A549 (cell line): ENCODE measurements at regions not wholly inside any gene's neighbourhood (a gene's known extent, or its start where the extent isn't known, plus 50 kb on each side); places are given as distances from the start of the nearest gene placed in this dataset.

Experiments used
- ATAC-seq, 2 experiments: fragments of 200-7000 bp in 1 of 2; fragments of >200 bp in 1 of 2; cut with Nextera tagmentation in 1 of 2; cut with Tn5 transposase in 1 of 2; 3 replicates each; pipeline versions ENCODE4 v1.8.0 to v1.9.1; 2018 to 2020; ENCODE audit warnings: mild to moderate bottlenecking in 1 of 2, moderate library complexity in 1 of 2
- CTCF ChIA-PET: fragments of 300-600 bp; sonication (Branson Sonifier 250); formaldehyde crosslinking; extraction: SDS; loops from one replicate; lab custom pipeline; 2021; ENCODE audit warnings: antibody characterized with exemption, inconsistent platforms; lab: Yijun Ruan, JAX
- POLR2A ChIA-PET: fragments of 350-600 bp; formaldehyde crosslinking; extraction: SDS; loops from one replicate; lab custom pipeline; 2021; ENCODE audit warnings: antibody characterized with exemption, inconsistent platforms; lab: Yijun Ruan, JAX
- DNase-seq, 2 experiments: peaks; one replicate each; pipeline versions ENCODE4 v3.0.0 to v3.0.0-alpha.2; 2011 to 2016; ENCODE audit warnings: low read depth in 1 of 2, low spot score in 1 of 2
- FAIRE-seq: peaks from 2 replicates; lab custom pipeline; 2011; peaks lifted over from hg19 to GRCh38; lab: Jason Lieb, UNC
- H3K27ac ChIP-seq, 2 experiments: fragments of >200 bp; sonication (Bioruptor Twin); formaldehyde crosslinking; 3 replicates each; pipeline ENCODE4 v1.5.1; 2016 to 2017
- H3K4me1 ChIP-seq: fragments of >200 bp; sonication (Bioruptor Twin); formaldehyde crosslinking; 3 replicates; pipeline ENCODE4 v1.6.1; 2016
- H3K4me2 ChIP-seq: fragments of >200 bp; sonication (Bioruptor Twin); formaldehyde crosslinking; 3 replicates; pipeline ENCODE4 v1.6.1; 2016
- H3K4me3 ChIP-seq: fragments of >200 bp; sonication (Bioruptor Twin); formaldehyde crosslinking; 3 replicates; pipeline ENCODE4 v1.5.1; 2016
- H3K9me3 ChIP-seq: fragments of >200 bp; sonication (Bioruptor Twin); formaldehyde crosslinking; 3 replicates; pipeline ENCODE4 v1.6.1; 2016
- ATOH8 ChIP-seq: fragments of 250-450 bp; sonication (Bioruptor Pico); IDR thresholded peaks from 2 replicates; pipeline ENCODE4 v1.5.0; 2020; ENCODE audit warnings: low read depth, mild to moderate bottlenecking, moderate library complexity
- BCL3 ChIP-seq: fragments of >200 bp; sonication (Bioruptor Twin); formaldehyde crosslinking; IDR thresholded peaks from 3 replicates; pipeline ENCODE4 v1.6.1; 2016
- CBX2 ChIP-seq: fragments of 200-600 bp; sonication (generic); IDR thresholded peaks from 2 replicates; pipeline ENCODE4 v1.6.1; 2016; ENCODE audit warnings: low read depth, mild to moderate bottlenecking, borderline replicate concordance
- CBX8 ChIP-seq: fragments of 200-600 bp; sonication (generic); IDR thresholded peaks from 2 replicates; pipeline ENCODE4 v1.6.1; 2016
- CHD4 ChIP-seq: fragments of 200-600 bp; sonication (generic); IDR thresholded peaks from 2 replicates; pipeline ENCODE4 v1.6.1; 2016; ENCODE audit warnings: antibody characterized with exemption, mild to moderate bottlenecking, borderline replicate concordance
- CTCF ChIP-seq: fragments of >200 bp; sonication (Bioruptor Twin); formaldehyde crosslinking; IDR thresholded peaks from 3 replicates; pipeline ENCODE4 v1.5.1; 2016
- EHF ChIP-seq: fragments of 250-450 bp; sonication (Bioruptor Pico); IDR thresholded peaks from 2 replicates; pipeline ENCODE4 v1.5.0; 2020; ENCODE audit warnings: mild to moderate bottlenecking
- EHMT2 ChIP-seq: fragments of 200-600 bp; sonication (generic); IDR thresholded peaks from 2 replicates; pipeline ENCODE4 v1.6.1; 2016; ENCODE audit warnings: antibody characterized with exemption, low read depth, mild to moderate bottlenecking, moderate library complexity
- ESRRA ChIP-seq: fragments of 150-350 bp; IDR thresholded peaks from 2 replicates; pipeline ENCODE4 v1.6.1; 2014; ENCODE audit warnings: mild to moderate bottlenecking, low read length, borderline replicate concordance
- FOSB ChIP-seq: fragments of 250-450 bp; sonication (Bioruptor Pico); IDR thresholded peaks from 2 replicates; pipeline ENCODE4 v1.5.0; 2020; ENCODE audit warnings: mild to moderate bottlenecking, moderate library complexity
- FOXS1 ChIP-seq: fragments of 250-450 bp; sonication (Bioruptor Pico); IDR thresholded peaks from 2 replicates; pipeline ENCODE4 v1.5.0; 2020; ENCODE audit warnings: mild to moderate bottlenecking, moderate library complexity
- GATA3 ChIP-seq: IDR thresholded peaks from 2 replicates; pipeline ENCODE4 v1.6.1; 2012; ENCODE audit warnings: borderline replicate concordance
- HES2 ChIP-seq: fragments of >200 bp; sonication (Bioruptor Twin); formaldehyde crosslinking; IDR thresholded peaks from 2 replicates; pipeline ENCODE4 v1.6.1; 2016
- HEYL ChIP-seq: fragments of 250-450 bp; sonication (Bioruptor Pico); IDR thresholded peaks from 2 replicates; pipeline ENCODE4 v1.8.0; 2021; ENCODE audit warnings: mild to moderate bottlenecking, moderate library complexity
- HMGXB4 ChIP-seq: fragments of 250-450 bp; sonication (Bioruptor Pico); IDR thresholded peaks from 2 replicates; pipeline ENCODE4 v1.5.0; 2021; ENCODE audit warnings: mild to moderate bottlenecking, moderate library complexity, borderline replicate concordance
- HOXB13 ChIP-seq: fragments of 250-450 bp; sonication (Bioruptor Pico); IDR thresholded peaks from 2 replicates; pipeline ENCODE4 v1.5.0; 2020; ENCODE audit warnings: low read depth, mild to moderate bottlenecking, moderate library complexity
- HOXB5 ChIP-seq: fragments of 250-450 bp; sonication (Bioruptor Pico); IDR thresholded peaks from 2 replicates; pipeline ENCODE4 v1.5.0; 2020; ENCODE audit warnings: mild to moderate bottlenecking, moderate library complexity
- JUNB ChIP-seq: fragments of >200 bp; sonication (Bioruptor Twin); formaldehyde crosslinking; IDR thresholded peaks from 2 replicates; pipeline ENCODE4 v1.6.1; 2016
- MAFK ChIP-seq: fragments of 450-650 bp; IDR thresholded peaks from 2 replicates; pipeline ENCODE4 v1.6.1; 2014; ENCODE audit not compliant: partially characterized antibody
- MYC ChIP-seq: IDR thresholded peaks from 2 replicates; pipeline ENCODE4 v1.6.1; 2012; ENCODE audit warnings: mild to moderate bottlenecking, inconsistent platforms, low read length, improper control_type of control experiment, borderline replicate concordance
- NPAS2 ChIP-seq: fragments of 250-450 bp; sonication (Bioruptor Pico); IDR thresholded peaks from 2 replicates; pipeline ENCODE4 v1.8.0; 2022; ENCODE audit warnings: mild to moderate bottlenecking, moderate library complexity, borderline replicate concordance
- NR3C1 ChIP-seq: fragments of >200 bp; sonication (Bioruptor Twin); formaldehyde crosslinking; IDR thresholded peaks from 3 replicates; pipeline ENCODE4 v1.6.1; 2017
- PHF8 ChIP-seq: fragments of 200-600 bp; sonication (generic); IDR thresholded peaks from 2 replicates; pipeline ENCODE4 v1.6.1; 2016; ENCODE audit warnings: low read depth, mild to moderate bottlenecking, antibody characterized with exemption, moderate library complexity, borderline replicate concordance
- RCOR1 ChIP-seq: fragments of 150-350 bp; IDR thresholded peaks from 2 replicates; pipeline ENCODE4 v1.6.1; 2014; ENCODE audit warnings: antibody characterized with exemption, low read length, low read depth
- RNF2 ChIP-seq: fragments of 200-600 bp; sonication (generic); IDR thresholded peaks from 2 replicates; pipeline ENCODE4 v1.6.1; 2016; ENCODE audit warnings: low read depth, mild to moderate bottlenecking, antibody characterized with exemption, moderate library complexity, borderline replicate concordance
- SREBF2 ChIP-seq: fragments of 450-650 bp; IDR thresholded peaks from 2 replicates; pipeline ENCODE4 v1.6.1; 2014; ENCODE audit warnings: mild to moderate bottlenecking, moderate library complexity
- TFCP2L1 ChIP-seq: fragments of 250-450 bp; sonication (Bioruptor Pico); IDR thresholded peaks from 2 replicates; pipeline ENCODE4 v1.5.0; 2021; ENCODE audit warnings: mild to moderate bottlenecking
- TP53 ChIP-seq: fragments of 250-450 bp; sonication (Bioruptor Pico); IDR thresholded peaks from 2 replicates; pipeline ENCODE4 v1.5.0; 2021; ENCODE audit warnings: mild to moderate bottlenecking, moderate library complexity
- ZC3H11A ChIP-seq: fragments of 450-650 bp; IDR thresholded peaks from 2 replicates; pipeline ENCODE4 v1.6.1; 2014; ENCODE audit warnings: antibody characterized with exemption, mild to moderate bottlenecking
- ZNF302 ChIP-seq: fragments of 250-450 bp; sonication (Bioruptor Pico); IDR thresholded peaks from 2 replicates; pipeline ENCODE4 v1.9.0; 2021; ENCODE audit warnings: inconsistent platforms, mild to moderate bottlenecking, moderate library complexity
- WGBS: methylation state at CpG from one replicate; pipeline ENCODE4 v1.1.6; 2017; ENCODE audit errors: missing lambda C conversion rate; 5-methylcytosine and 5-hydroxymethylcytosine counted together

GRCh38 chr5:56580864-56581263 is 234.5 kb upstream of the MAP3K1 start:
- ATAC-seq (no peak), DNase-seq (no peak), FAIRE-seq (no peak)
- no peaks in the 10 kb centered on the region for H3K4me1 ChIP-seq
- WGBS: 62% methylated on average over 2 of the region's 2 CpGs
- CTCF ChIA-PET: interaction anchor here (0.8 kb wide), 1 partner anchor 14 kb away, joined by 3 read pairs; no protein-coding TSS in a partner anchor
- H3K27ac ChIP-seq: no peak overlapping the region
- POLR2A ChIA-PET: no interaction called here
- TF ChIP-seq RCOR1: no peak
- no peak for TF ChIP-seq TP53 (CRISPR knock-in tag)
- TF ChIP-seq CHD4: no peak
- no peak for TF ChIP-seq PHF8
- TF ChIP-seq TFCP2L1 (CRISPR knock-in tag): no peak
- TF ChIP-seq HOXB5: no peak
- no peak for TF ChIP-seq HOXB13 (CRISPR knock-in tag)
- TF ChIP-seq ZNF302 (CRISPR knock-in tag): no peak
- no peak for TF ChIP-seq GATA3
- TF ChIP-seq EHF (CRISPR knock-in tag): no peak
- no peak for TF ChIP-seq ATOH8 (CRISPR knock-in tag)
- TF ChIP-seq MAFK: no peak
- TF ChIP-seq JUNB: no peak
- TF ChIP-seq BCL3: no peak
- TF ChIP-seq ESRRA: no peak
- no peak for TF ChIP-seq CBX8
- H3K4me3 ChIP-seq: no peak overlapping the region
- H3K9me3 ChIP-seq: peaks cover 3% of the 10 kb centered on the region; the same call in 1 of the 3 replicates
- no peak overlapping the region for H3K4me2 ChIP-seq

GRCh38 chr5:56575821-56576220 is 239.5 kb upstream of the MAP3K1 start:
- POLR2A ChIA-PET: no interaction called here
- Histone ChIP-seq H3K4me2 (no peak overlapping the region), H3K4me1 (no peaks in the 10 kb centered on the region), H3K9me3 (no peaks in the 10 kb centered on the region), H3K27ac (no peak overlapping the region), H3K4me3 (no peak overlapping the region)
- CTCF ChIA-PET: interaction anchor here (1.7 kb wide), 1 partner anchor 23 kb away, joined by 3 read pairs; no protein-coding TSS in a partner anchor
- no peak for DNase-seq
- TF ChIP-seq HMGXB4 (CRISPR knock-in tag): no peak
- TF ChIP-seq CTCF: no peak
- TF ChIP-seq ZC3H11A: no peak
- ATAC-seq: no peak
- no peak for FAIRE-seq

GRCh38 chr5:56574778-56575177 is 240.6 kb upstream of the MAP3K1 start:
- Histone ChIP-seq H3K27ac (no peak overlapping the region), H3K4me1 (no peaks in the 10 kb centered on the region), H3K4me3 (no peak overlapping the region), H3K9me3 (no peaks in the 10 kb centered on the region), H3K4me2 (no peak overlapping the region)
- FAIRE-seq (no peak), ATAC-seq (no peak), DNase-seq (no peak)
- ChIA-PET POLR2A (no interaction called here), CTCF (no interaction called here)
- WGBS: 74% methylated on average over 1 of the region's 1 CpG
- TF ChIP-seq CHD4: no peak
- TF ChIP-seq NR3C1: no peak
- TF ChIP-seq RCOR1: no peak
- TF ChIP-seq FOSB (CRISPR knock-in tag): no peak
- TF ChIP-seq TFCP2L1 (CRISPR knock-in tag): no peak
- no peak for TF ChIP-seq EHMT2
- TF ChIP-seq FOXS1: no peak
- no peak for TF ChIP-seq NPAS2
- no peak for TF ChIP-seq HEYL
- TF ChIP-seq CBX2: no peak
- no peak for TF ChIP-seq SREBF2
- no peak for TF ChIP-seq HES2
- TF ChIP-seq RNF2: no peak
- no peak for TF ChIP-seq ZC3H11A
- TF ChIP-seq MYC: no peak
